Fibroblast of lung (primary cell): ENCODE measurements at regions not wholly inside any gene's neighbourhood (a gene's known extent, or its start where the extent isn't known, plus 50 kb on each side); places are given as distances from the start of the nearest gene placed in this dataset.
"Not testable (repeated sequence)": the region's sequence is repeated elsewhere in the genome, so short reads cannot be mapped to it uniquely, and the experiment has no call there.

ENCODE experiments used
- EZH2 ChIP-seq: IDR thresholded peaks from 2 replicates; pipeline ENCODE4 v1.5.1; 2012; ENCODE audit warnings: low read length, control low read depth, mild to moderate bottlenecking; ENCODE audit errors: missing control alignments
- TF ChIP-seq, protein P1 (sequence below), 2 donors: IDR thresholded peaks in 1 of 2; conservative IDR thresholded peaks in 1 of 2; 1 replicate in 1 of 2; 2 replicates in 1 of 2; pipeline ENCODE4 v1.5.1; 2011 to 2012; ENCODE audit warnings: low read length in 2 of 2, control low read depth in 1 of 2, inconsistent platforms in 1 of 2, low read depth in 1 of 2, mild to moderate bottlenecking in 1 of 2

DNA sequence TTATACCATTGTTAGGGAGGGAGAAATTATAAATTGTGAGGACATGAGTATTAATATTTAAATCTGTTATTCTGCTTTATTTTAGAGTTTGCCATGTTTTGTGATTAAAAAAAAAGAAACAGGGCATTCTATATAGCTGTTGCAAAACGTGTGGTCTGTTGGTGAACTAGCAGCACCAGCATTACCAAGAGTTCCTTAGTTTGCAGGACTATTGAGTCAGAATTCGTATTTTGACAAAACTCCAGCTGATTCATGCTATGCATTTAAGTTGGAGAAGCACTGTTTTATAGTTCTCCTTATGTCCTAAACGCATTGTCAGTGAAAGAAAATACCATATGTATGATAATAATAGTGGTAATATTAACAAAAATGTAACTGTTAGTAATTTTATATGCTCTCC, 102.6 kb downstream of the XKR3 start:
- TF ChIP-seq EZH2: not testable (repeated sequence)
- TF ChIP-seq, protein P1, sequence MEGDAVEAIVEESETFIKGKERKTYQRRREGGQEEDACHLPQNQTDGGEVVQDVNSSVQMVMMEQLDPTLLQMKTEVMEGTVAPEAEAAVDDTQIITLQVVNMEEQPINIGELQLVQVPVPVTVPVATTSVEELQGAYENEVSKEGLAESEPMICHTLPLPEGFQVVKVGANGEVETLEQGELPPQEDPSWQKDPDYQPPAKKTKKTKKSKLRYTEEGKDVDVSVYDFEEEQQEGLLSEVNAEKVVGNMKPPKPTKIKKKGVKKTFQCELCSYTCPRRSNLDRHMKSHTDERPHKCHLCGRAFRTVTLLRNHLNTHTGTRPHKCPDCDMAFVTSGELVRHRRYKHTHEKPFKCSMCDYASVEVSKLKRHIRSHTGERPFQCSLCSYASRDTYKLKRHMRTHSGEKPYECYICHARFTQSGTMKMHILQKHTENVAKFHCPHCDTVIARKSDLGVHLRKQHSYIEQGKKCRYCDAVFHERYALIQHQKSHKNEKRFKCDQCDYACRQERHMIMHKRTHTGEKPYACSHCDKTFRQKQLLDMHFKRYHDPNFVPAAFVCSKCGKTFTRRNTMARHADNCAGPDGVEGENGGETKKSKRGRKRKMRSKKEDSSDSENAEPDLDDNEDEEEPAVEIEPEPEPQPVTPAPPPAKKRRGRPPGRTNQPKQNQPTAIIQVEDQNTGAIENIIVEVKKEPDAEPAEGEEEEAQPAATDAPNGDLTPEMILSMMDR (conservative IDR thresholded peaks at IDR 0.05 in 1 of 2, IDR thresholded peaks at IDR 0.05 in 1 of 2; ENCODE audit: low read depth in 1 of 2, low read length in 2 of 2): not testable (repeated sequence)
